Right renal pelvis (tissue), 4 donors: ENCODE measurements at regions not wholly inside any gene's neighbourhood (a gene's known extent, or its start where the extent isn't known, plus 50 kb on each side); places are given as distances from the start of the nearest gene placed in this dataset.
"Not testable (repeated sequence)": the region's sequence is repeated elsewhere in the genome, so short reads cannot be mapped to it uniquely, and the experiment has no call there.

Experiments used
- DNase-seq, 4 donors: peaks; one replicate each; pipeline ENCODE4 v3.0.0-alpha.2; 2013; ENCODE audit warnings: low read depth in 4 of 4, low spot score in 3 of 4, missing footprints in 1 of 4

GRCh38 chr1:149157409-149157808, 54.1 kb upstream of the NBPF9 start:
- not testable (repeated sequence) for DNase-seq

GRCh38 chr1:149158308-149158707, 55.0 kb upstream of the NBPF9 start:
- DNase-seq = not testable (repeated sequence)

- DNase-seq = not testable (repeated sequence)
Measured at GRCh38 chr1:149163063-149163444, 59.7 kb upstream of the NBPF9 start.

- not testable (repeated sequence) for DNase-seq
Measured at GRCh38 chr1:149174765-149175164, 71.4 kb upstream of the NBPF9 start.

- not testable (repeated sequence) for DNase-seq
Measured at GRCh38 chr1:149175812-149176211, 72.5 kb upstream of the NBPF9 start.

DNA sequence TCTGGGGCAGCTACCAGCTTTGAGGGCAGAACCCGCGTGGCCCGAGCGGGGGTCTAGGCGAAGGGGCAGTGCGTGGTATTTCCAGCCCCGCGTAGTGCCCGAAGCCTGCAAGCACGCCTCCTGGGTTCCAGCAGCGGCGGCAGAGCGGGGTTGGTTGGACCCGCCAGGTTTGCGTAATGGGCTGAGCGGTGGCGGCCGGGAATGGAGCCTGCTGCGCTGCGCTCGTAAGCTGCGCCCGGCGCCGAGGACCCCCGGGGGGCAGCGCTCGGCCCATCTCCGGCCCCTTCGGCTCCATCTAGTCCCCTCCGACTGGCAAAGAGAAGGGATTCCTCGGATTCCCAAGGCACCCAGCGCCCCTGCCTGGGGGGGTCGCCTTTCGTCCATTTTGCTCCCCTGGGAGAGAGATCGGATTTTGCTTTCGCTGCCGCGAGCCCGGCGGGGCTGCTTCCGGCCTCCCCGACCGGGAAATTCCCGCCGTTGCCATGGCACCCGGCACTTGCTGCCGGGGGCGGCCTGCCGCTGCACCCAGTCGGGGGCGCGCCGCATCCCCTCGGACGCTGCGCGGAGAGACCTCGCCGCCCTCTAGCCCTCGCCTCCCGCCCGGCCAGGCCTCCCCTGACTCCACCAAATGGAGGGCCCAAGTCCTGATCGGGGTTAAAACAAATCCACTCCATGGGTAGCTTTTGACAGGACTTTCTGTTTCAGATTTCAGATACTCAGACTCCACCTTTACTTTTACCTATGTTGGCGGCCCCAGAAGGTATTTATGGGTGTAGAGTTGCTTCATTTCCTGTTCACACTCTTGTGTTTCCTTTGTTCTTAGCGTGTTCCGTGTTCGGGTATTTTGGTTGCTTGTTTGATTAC, 73.3 kb upstream of the NBPF9 start:
- peak in 3 of 4 donors; percentile 22 to 25 (median 24) for DNase-seq

DNA sequence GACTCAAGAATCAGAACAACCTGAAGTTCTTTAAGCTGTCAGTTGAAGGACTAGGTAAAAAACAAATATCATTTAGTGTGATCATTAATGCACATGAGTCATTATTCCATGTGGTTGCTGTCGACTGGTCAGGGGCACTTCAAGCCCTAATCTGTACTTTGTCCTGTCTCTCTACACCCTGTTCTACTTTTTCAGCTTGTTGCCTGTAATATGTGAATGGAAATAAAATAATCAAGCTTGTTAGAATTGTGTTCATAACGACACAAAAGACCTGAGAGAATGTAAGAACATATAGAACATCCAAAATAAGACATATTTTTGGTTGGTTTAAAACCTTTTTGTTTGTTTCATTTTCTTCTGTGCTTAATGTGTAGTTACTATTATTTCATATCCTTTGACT, 87.4 kb upstream of the NBPF9 start:
- not testable (repeated sequence) for DNase-seq

DNA sequence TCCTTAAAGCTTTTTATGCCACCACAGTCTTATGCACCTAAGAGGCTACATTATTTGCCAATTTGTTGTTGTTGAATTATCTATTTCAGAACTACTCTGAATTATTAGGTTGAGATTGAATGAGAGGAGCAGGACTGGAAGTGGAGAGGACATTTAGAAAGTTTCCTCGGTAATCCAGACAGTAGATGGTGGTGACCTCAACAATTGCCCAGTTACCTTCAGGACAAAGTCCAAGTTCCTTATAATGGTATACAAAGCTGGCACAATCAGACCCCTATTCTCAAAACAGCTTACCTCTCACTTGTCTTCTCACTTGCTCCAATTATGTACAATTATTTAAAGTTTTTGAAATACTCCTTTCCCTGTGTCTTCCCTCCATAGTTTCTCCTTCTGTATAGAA, 93.3 kb upstream of the NBPF9 start:
- DNase-seq = not testable (repeated sequence)

DNA sequence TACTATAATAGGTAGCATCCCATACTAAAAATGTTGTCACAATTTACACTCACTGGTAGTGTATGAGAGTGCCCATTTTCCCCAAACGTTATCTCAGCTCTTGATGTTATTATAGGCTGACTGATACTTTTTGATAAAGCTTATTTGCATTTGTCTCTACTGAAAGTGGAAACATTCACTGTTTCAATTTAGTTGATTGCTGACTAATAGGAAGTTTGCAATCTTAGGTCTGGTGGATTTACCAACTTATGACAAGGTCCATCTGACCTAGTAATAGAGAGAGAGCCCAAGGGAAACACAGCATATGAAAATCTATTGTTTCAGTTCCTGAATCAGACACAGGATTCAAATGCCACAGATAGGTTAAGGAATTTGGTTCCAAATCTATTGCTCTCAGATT, 97.2 kb upstream of the NBPF9 start:
- DNase-seq = not testable (repeated sequence)

- DNase-seq = not testable (repeated sequence)
Measured at GRCh38 chr1:149202283-149202682, 98.9 kb upstream of the NBPF9 start.

- DNase-seq = not testable (repeated sequence)
Measured at GRCh38 chr1:149204396-149204795, 101.0 kb upstream of the NBPF9 start.

DNA sequence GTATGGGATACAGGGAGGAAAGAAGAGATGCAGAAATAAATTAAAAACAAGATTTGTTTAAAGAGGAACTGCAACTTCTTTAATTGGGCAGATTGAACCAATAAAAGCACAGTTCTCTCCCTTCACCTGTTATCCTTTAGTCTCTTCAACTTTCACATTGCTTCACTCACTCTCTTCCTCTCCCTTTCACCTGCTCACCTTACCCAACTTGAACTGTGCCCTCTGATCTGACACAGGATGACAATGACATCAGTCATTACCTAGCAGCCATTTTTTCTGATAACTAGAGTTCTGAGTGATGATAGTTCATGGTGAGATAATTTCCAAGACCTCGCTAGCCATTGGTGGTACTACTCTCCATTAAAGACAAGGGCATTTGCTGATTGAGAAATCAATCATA, 105.5 kb upstream of the NBPF9 start:
- not testable (repeated sequence) for DNase-seq

- DNase-seq = not testable (repeated sequence)
Measured at GRCh38 chr1:149211757-149212420, 108.5 kb upstream of the NBPF9 start.

- not testable (repeated sequence) for DNase-seq
Measured at GRCh38 chr1:149212946-149213345, 109.6 kb upstream of the NBPF9 start.

GRCh38 chr1:149213673-149214072, 110.3 kb upstream of the NBPF9 start:
- not testable (repeated sequence) for DNase-seq

GRCh38 chr1:149218080-149218988, 115.0 kb upstream of the NBPF9 start:
- DNase-seq = not testable (repeated sequence)

- DNase-seq = not testable (repeated sequence)
Measured at GRCh38 chr1:149219539-149219938, 116.2 kb upstream of the NBPF9 start.

- not testable (repeated sequence) for DNase-seq
Measured at GRCh38 chr1:149220463-149221074, 117.2 kb upstream of the NBPF9 start.

DNA sequence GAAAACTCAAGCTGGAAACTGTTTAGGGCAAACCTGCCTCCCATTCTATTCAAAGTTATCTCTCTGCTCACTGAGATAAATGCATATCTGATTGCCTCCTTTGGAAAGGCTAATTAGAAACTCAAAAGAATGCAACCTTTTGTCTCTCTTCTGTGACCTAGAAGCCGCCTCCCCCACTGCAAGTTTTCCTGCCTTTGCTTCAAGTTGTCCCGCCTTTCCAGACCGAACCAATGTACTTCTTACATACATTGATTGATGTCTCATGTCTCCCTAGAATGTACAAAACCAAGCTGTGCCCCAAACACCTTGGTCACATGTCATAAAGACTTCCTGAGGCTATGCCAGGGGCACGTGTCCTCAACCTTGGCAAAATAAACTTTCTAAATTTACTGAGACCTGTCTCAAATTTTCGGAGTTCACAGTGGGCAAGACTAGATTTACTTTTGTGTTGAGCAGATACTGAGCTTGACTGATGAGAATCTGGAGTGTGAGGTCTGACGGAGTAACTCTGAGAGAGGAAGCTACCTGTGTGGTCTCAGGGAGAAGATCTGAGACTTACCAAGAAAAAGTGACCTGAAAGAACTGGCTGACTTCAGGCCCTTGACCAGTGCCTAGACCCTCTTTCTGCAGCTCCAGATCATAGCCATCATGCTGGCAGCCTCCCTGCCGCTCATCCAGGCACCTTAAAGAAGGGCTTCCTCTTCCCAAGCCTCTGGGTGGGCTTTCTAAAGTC, 124.7 kb upstream of the NBPF9 start:
- not testable (repeated sequence) for DNase-seq
